A673 (cell line): ENCODE measurements at regions not wholly inside any gene's neighbourhood (a gene's known extent, or its start where the extent isn't known, plus 50 kb on each side); places are given as distances from the start of the nearest gene placed in this dataset.

ENCODE experiments used
- BruUV-seq: library from RNA; stranded (reverse); fragments of 400-500 nt; replicated peaks from 2 replicates; lab custom pipeline; 2021; lab: Mats Ljungman, UMichigan
- CTCF ChIA-PET: fragments of 300-600 bp; sonication (Branson Sonifier 250); formaldehyde crosslinking; loops from one replicate; lab custom pipeline; 2022; ENCODE audit warnings: antibody characterized with exemption; lab: Charles Lee
- POLR2A ChIA-PET: fragments of 300-600 bp; sonication (Branson Sonifier 250); formaldehyde crosslinking; loops from one replicate; lab custom pipeline; 2022; ENCODE audit warnings: antibody characterized with exemption; ENCODE audit not compliant: low non-redundant PET; lab: Charles Lee
- DNase-seq: peaks from one replicate; pipeline ENCODE4 v3.0.0-alpha.2; 2015; ENCODE audit warnings: low spot score
- H3K27ac ChIP-seq: fragments of 200-600 bp; sonication (generic); 2 replicates; pipeline ENCODE4 v1.5.1; 2016; ENCODE audit warnings: mixed run types, low read depth, mild to moderate bottlenecking, mixed read lengths, antibody characterized with exemption, low read length; ENCODE audit not compliant: poor library complexity, severe bottlenecking
- H3K27me3 ChIP-seq: fragments of 200-600 bp; sonication (generic); replicated peaks from 2 replicates; pipeline ENCODE4 v1.6.1; 2017; ENCODE audit warnings: mixed run types, low read depth, mild to moderate bottlenecking, mixed read lengths, antibody characterized with exemption, low read length; ENCODE audit not compliant: insufficient read depth, poor library complexity
- H3K36me3 ChIP-seq: fragments of 200-600 bp; sonication (generic); 2 replicates; pipeline ENCODE4 v1.6.1; 2016; ENCODE audit warnings: mixed run types, mild to moderate bottlenecking, mixed read lengths, antibody characterized with exemption, low read length; ENCODE audit not compliant: insufficient read depth, poor library complexity, severe bottlenecking
- H3K4me1 ChIP-seq: fragments of 200-600 bp; sonication (generic); 2 replicates; pipeline ENCODE4 v1.6.1; 2017; ENCODE audit warnings: mixed run types, mild to moderate bottlenecking, mixed read lengths, antibody characterized with exemption, low read length; ENCODE audit not compliant: insufficient read depth, poor library complexity, severe bottlenecking
- H3K4me3 ChIP-seq: fragments of 200-600 bp; sonication (generic); 2 replicates; pipeline ENCODE4 v1.5.1; 2016; ENCODE audit warnings: low read depth, mixed run types, mild to moderate bottlenecking, mixed read lengths, low read length; ENCODE audit not compliant: poor library complexity, severe bottlenecking
- H3K9me3 ChIP-seq: fragments of 200-600 bp; sonication (generic); 2 replicates; pipeline ENCODE4 v1.6.1; 2016; ENCODE audit warnings: mixed run types, low read depth, mild to moderate bottlenecking, mixed read lengths, antibody characterized with exemption, low read length; ENCODE audit not compliant: poor library complexity, severe bottlenecking
- EZH2 ChIP-seq: fragments of 200-600 bp; sonication (generic); IDR thresholded peaks from 2 replicates; pipeline ENCODE4 v1.6.1; 2017; ENCODE audit warnings: borderline replicate concordance, low read depth, mild to moderate bottlenecking, mixed read lengths, antibody characterized with exemption, low read length; ENCODE audit not compliant: poor library complexity, severe bottlenecking
- intact Hi-C: fragments of 100-400 bp; cut with micrococcal nuclease; formaldehyde crosslinking; loops from one replicate; pipeline ENCODE4 v1.10.0; 2022; ENCODE audit not compliant: unreplicated experiment
- TF ChIP-seq, protein P1 (sequence below): fragments of 300-800, 200-600 bp; sonication (generic); conservative IDR thresholded peaks from 2 replicates; pipeline ENCODE4 v1.5.1; 2017; ENCODE audit warnings: low read depth, mild to moderate bottlenecking, antibody characterized with exemption, low read length, moderate library complexity, mixed read lengths

GRCh38 chr14:40232302-40232701 is 800.1 kb upstream of the FBXO33 start:
- CTCF ChIA-PET, result no interaction called here
- H3K4me3 ChIP-seq, result no peak overlapping the region
- intact Hi-C loops, result no loop called here
- H3K9me3 ChIP-seq, result peaks cover 8% of the 10 kb centered on the region
- no peak overlapping the region for H3K27ac ChIP-seq
- no TSS peak for BruUV-seq
- no peaks in the 10 kb centered on the region for H3K27me3 ChIP-seq
- no peaks in the 10 kb centered on the region for H3K4me1 ChIP-seq
- H3K36me3 ChIP-seq, result no peaks in the 10 kb centered on the region
- POLR2A ChIA-PET, result no interaction called here
- TF ChIP-seq EZH2, result no peak
- TF ChIP-seq, protein P1, sequence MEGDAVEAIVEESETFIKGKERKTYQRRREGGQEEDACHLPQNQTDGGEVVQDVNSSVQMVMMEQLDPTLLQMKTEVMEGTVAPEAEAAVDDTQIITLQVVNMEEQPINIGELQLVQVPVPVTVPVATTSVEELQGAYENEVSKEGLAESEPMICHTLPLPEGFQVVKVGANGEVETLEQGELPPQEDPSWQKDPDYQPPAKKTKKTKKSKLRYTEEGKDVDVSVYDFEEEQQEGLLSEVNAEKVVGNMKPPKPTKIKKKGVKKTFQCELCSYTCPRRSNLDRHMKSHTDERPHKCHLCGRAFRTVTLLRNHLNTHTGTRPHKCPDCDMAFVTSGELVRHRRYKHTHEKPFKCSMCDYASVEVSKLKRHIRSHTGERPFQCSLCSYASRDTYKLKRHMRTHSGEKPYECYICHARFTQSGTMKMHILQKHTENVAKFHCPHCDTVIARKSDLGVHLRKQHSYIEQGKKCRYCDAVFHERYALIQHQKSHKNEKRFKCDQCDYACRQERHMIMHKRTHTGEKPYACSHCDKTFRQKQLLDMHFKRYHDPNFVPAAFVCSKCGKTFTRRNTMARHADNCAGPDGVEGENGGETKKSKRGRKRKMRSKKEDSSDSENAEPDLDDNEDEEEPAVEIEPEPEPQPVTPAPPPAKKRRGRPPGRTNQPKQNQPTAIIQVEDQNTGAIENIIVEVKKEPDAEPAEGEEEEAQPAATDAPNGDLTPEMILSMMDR, result no peak
- DNase-seq, result no peak

- BruUV-seq, result no TSS peak
- no peaks in the 10 kb centered on the region for H3K4me1 ChIP-seq
- H3K27ac ChIP-seq, result no peak overlapping the region
- intact Hi-C loops, result no loop called here
- ChIA-PET POLR2A (no interaction called here), CTCF (no interaction called here)
- H3K36me3 ChIP-seq, result no peaks in the 10 kb centered on the region
- no peak overlapping the region for H3K4me3 ChIP-seq
- TF ChIP-seq, protein P1, result no peak
- no peak for TF ChIP-seq EZH2
- H3K9me3 ChIP-seq, result no peaks in the 10 kb centered on the region
- no peaks in the 10 kb centered on the region for H3K27me3 ChIP-seq
- DNase-seq, result no peak
These were observed 797.4 kb upstream of the FBXO33 start for GRCh38 chr14:40229676-40230075.

- Histone ChIP-seq H3K9me3 (no peaks in the 10 kb centered on the region), H3K27ac (no peak overlapping the region), H3K36me3 (no peaks in the 10 kb centered on the region), H3K4me3 (no peak overlapping the region), H3K27me3 (no peaks in the 10 kb centered on the region), H3K4me1 (no peaks in the 10 kb centered on the region)
- ChIA-PET POLR2A (no interaction called here), CTCF (no interaction called here)
- TF ChIP-seq, protein P1, result no peak
- no peak for TF ChIP-seq EZH2
- no peak for DNase-seq
- no TSS peak for BruUV-seq
- intact Hi-C loops, result no loop called here
These were observed 790.8 kb upstream of the FBXO33 start for GRCh38 chr14:40222996-40223395.
